Activated CD8-positive, alpha-beta memory T cell treated with anti-CD3 and anti-CD28 coated beads, Interleukin-2, amount 50 U/mL, for 1 hour (primary cell): ENCODE measurements at regions not wholly inside any gene's neighbourhood (a gene's known extent, or its start where the extent isn't known, plus 50 kb on each side); places are given as distances from the start of the nearest gene placed in this dataset.
"Not testable (repeated sequence)": the region's sequence is repeated elsewhere in the genome, so short reads cannot be mapped to it uniquely, and the experiment has no call there.

Experiments
- DNase-seq: peaks from one replicate; pipeline ENCODE4 v3.0.0-alpha.2; 2020; ENCODE audit errors: extremely low read depth

GRCh38 chr9:30765318-30765717 is 1619.1 kb upstream of the ACO1 start:
- DNase-seq: no peak

- no peak for DNase-seq
Observed at GRCh38 chr9:30771163-30771708, 1613.2 kb upstream of the ACO1 start.

GRCh38 chr9:30771760-30772159 is 1612.7 kb upstream of the ACO1 start:
- DNase-seq: no peak

- no peak for DNase-seq
Observed at GRCh38 chr9:30773427-30773826, 1611.0 kb upstream of the ACO1 start.

- DNase-seq: no peak
Observed at GRCh38 chr9:30774326-30774725, 1610.1 kb upstream of the ACO1 start.

GRCh38 chr9:30775236-30775635 is 1609.2 kb upstream of the ACO1 start:
- DNase-seq: no peak

- no peak for DNase-seq
Observed at GRCh38 chr9:30796764-30797163, 1587.7 kb upstream of the ACO1 start.

GRCh38 chr9:30799527-30800101 is 1584.8 kb upstream of the ACO1 start:
- no peak for DNase-seq

- no peak for DNase-seq
Observed at GRCh38 chr9:30800421-30800820, 1584.0 kb upstream of the ACO1 start.

GRCh38 chr9:30812821-30813220 is 1571.6 kb upstream of the ACO1 start:
- DNase-seq: no peak

- no peak for DNase-seq
Observed at GRCh38 chr9:30815585-30815984, 1568.9 kb upstream of the ACO1 start.

GRCh38 chr9:30845136-30845535 is 1539.3 kb upstream of the ACO1 start:
- no peak for DNase-seq

- DNase-seq: no peak
Observed at GRCh38 chr9:30846651-30847050, 1537.8 kb upstream of the ACO1 start.

- no peak for DNase-seq
Observed at GRCh38 chr9:30851600-30851999, 1532.8 kb upstream of the ACO1 start.

GRCh38 chr9:30900706-30901105 is 1483.7 kb upstream of the ACO1 start:
- DNase-seq: no peak

- no peak for DNase-seq
Observed at GRCh38 chr9:30913331-30913730, 1471.1 kb upstream of the ACO1 start.

GRCh38 chr9:30915451-30915850 is 1469.0 kb upstream of the ACO1 start:
- DNase-seq: no peak

GRCh38 chr9:30925126-30925525 is 1459.3 kb upstream of the ACO1 start:
- no peak for DNase-seq

GRCh38 chr9:30925635-30926034 is 1458.8 kb upstream of the ACO1 start:
- DNase-seq: no peak

GRCh38 chr9:30928045-30928444 is 1456.4 kb upstream of the ACO1 start:
- DNase-seq: no peak

- no peak for DNase-seq
Observed at GRCh38 chr9:30932226-30932625, 1452.2 kb upstream of the ACO1 start.

- DNase-seq: no peak
Observed at GRCh38 chr9:30935730-30936129, 1448.7 kb upstream of the ACO1 start.

GRCh38 chr9:30937106-30937505 is 1447.3 kb upstream of the ACO1 start:
- DNase-seq: no peak

- DNase-seq: not testable (repeated sequence)
Observed at GRCh38 chr9:30942852-30943251, 1441.6 kb upstream of the ACO1 start.
